ENCODE measurements at regions not wholly inside any gene's neighbourhood (a gene's known extent, or its start where the extent isn't known, plus 50 kb on each side); places are given as distances from the start of the nearest gene placed in this dataset.

- Histone ChIP-seq H3K4me1 (no peaks in the 10 kb centered on the region), H3K27ac (no peak overlapping the region), H3K27me3 (no peaks in the 10 kb centered on the region), H3K4me3 (no peak overlapping the region), H3K36me3 (no peaks in the 10 kb centered on the region), H3K9me3 (no peaks in the 10 kb centered on the region)
- in situ Hi-C loops (cut with MboI; ENCODE audit: low pct_ligation_motif_present in 1 of 4, low pct_unique_long_range_greater_than_20kb in 1 of 4, low sequenced_read_pairs in 3 of 4) (no loop called here), intact Hi-C loops (cut with DNase I; ENCODE audit: low total_unique reads) (no loop called here)
- WGBS, 2 donors (ENCODE audit: low coverage in 1 of 2) = 70% methylated on average over 2 of the region's 2 CpGs; no CpG with 5 or more reads in 1 of the 2 donors
- TF ChIP-seq EP300 (IDR thresholded peaks at IDR 0.05; ENCODE audit: low read depth) = no peak
- TF ChIP-seq CTCF (IDR thresholded peaks at IDR 0.05) = no peak
- TF ChIP-seq POLR2AphosphoS5 (IDR thresholded peaks at IDR 0.05) = no peak
- no peak for TF ChIP-seq POLR2A (IDR thresholded peaks at IDR 0.05)
- no peak for DNase-seq
Measured at GRCh38 chr14:28494196-28494595, 272.4 kb upstream of the FOXG1 start.

- DNase-seq = no peak
- no peaks in the 10 kb centered on the region for H3K4me1 ChIP-seq
- 74 to 84% methylated on average over 2 of the region's 2 CpGs for WGBS, 2 donors (ENCODE audit: low coverage in 1 of 2)
- no peak overlapping the region for H3K4me3 ChIP-seq
- intact Hi-C loops (cut with DNase I; ENCODE audit: low total_unique reads) = no loop called here
- in situ Hi-C loops (cut with MboI; ENCODE audit: low pct_ligation_motif_present in 1 of 4, low pct_unique_long_range_greater_than_20kb in 1 of 4, low sequenced_read_pairs in 3 of 4) = no loop called here
- H3K27ac ChIP-seq = no peak overlapping the region
- H3K9me3 ChIP-seq = no peaks in the 10 kb centered on the region
- no peak for TF ChIP-seq CTCF (IDR thresholded peaks at IDR 0.05)
- TF ChIP-seq POLR2AphosphoS5 (IDR thresholded peaks at IDR 0.05) = no peak
- no peak for TF ChIP-seq POLR2A (IDR thresholded peaks at IDR 0.05)
- no peak for TF ChIP-seq EP300 (IDR thresholded peaks at IDR 0.05; ENCODE audit: low read depth)
- H3K27me3 ChIP-seq = no peaks in the 10 kb centered on the region
- H3K36me3 ChIP-seq = no peaks in the 10 kb centered on the region
Measured at GRCh38 chr14:28496364-28496763, 270.2 kb upstream of the FOXG1 start.

- Histone ChIP-seq H3K9me3 (no peaks in the 10 kb centered on the region), H3K27ac (no peak overlapping the region), H3K27me3 (no peaks in the 10 kb centered on the region), H3K4me1 (no peaks in the 10 kb centered on the region), H3K4me3 (no peak overlapping the region), H3K36me3 (no peaks in the 10 kb centered on the region)
- WGBS, 2 donors (ENCODE audit: low coverage in 1 of 2) = 88 to 91% methylated on average over 3 of the region's 3 CpGs
- TF ChIP-seq EP300 (IDR thresholded peaks at IDR 0.05; ENCODE audit: low read depth) (no peak), POLR2AphosphoS5 (IDR thresholded peaks at IDR 0.05) (no peak), CTCF (IDR thresholded peaks at IDR 0.05) (no peak)
- intact Hi-C loops (cut with DNase I; ENCODE audit: low total_unique reads) = no loop called here
- in situ Hi-C loops (cut with MboI; ENCODE audit: low pct_ligation_motif_present in 1 of 4, low pct_unique_long_range_greater_than_20kb in 1 of 4, low sequenced_read_pairs in 3 of 4) = no loop called here
- DNase-seq = no peak
Measured at GRCh38 chr14:28502517-28502916, 264.1 kb upstream of the FOXG1 start.

- H3K27me3 ChIP-seq = no peaks in the 10 kb centered on the region
- in situ Hi-C loops (cut with MboI; ENCODE audit: low pct_ligation_motif_present in 1 of 4, low pct_unique_long_range_greater_than_20kb in 1 of 4, low sequenced_read_pairs in 3 of 4) = no loop called here
- no peaks in the 10 kb centered on the region for H3K9me3 ChIP-seq
- H3K4me3 ChIP-seq = no peak overlapping the region
- intact Hi-C loops (cut with DNase I; ENCODE audit: low total_unique reads) = no loop called here
- H3K27ac ChIP-seq = no peak overlapping the region
- no peak for DNase-seq
- WGBS, 2 donors (ENCODE audit: low coverage in 1 of 2) = 46 to 70% methylated on average over 2 to 3 of the region's 3 CpGs
- no peaks in the 10 kb centered on the region for H3K4me1 ChIP-seq
- no peak for TF ChIP-seq EP300 (IDR thresholded peaks at IDR 0.05; ENCODE audit: low read depth)
- TF ChIP-seq POLR2AphosphoS5 (IDR thresholded peaks at IDR 0.05) = no peak
- no peak for TF ChIP-seq POLR2A (IDR thresholded peaks at IDR 0.05)
- no peak for TF ChIP-seq CTCF (IDR thresholded peaks at IDR 0.05)
- H3K36me3 ChIP-seq = no peaks in the 10 kb centered on the region
Measured at GRCh38 chr14:28515571-28515970, 251.0 kb upstream of the FOXG1 start.
